ENCODE measurements at regions not wholly inside any gene's neighbourhood (a gene's known extent, or its start where the extent isn't known, plus 50 kb on each side); places are given as distances from the start of the nearest gene placed in this dataset.

GRCh38 chr16:79899316-79899715 lies 298.8 kb upstream of the MAF start:
- no peak for TF ChIP-seq ZFP3 (CRISPR knock-in tag; IDR thresholded peaks at IDR 0.05)
- TF ChIP-seq ZFP30 (CRISPR knock-in tag; IDR thresholded peaks at IDR 0.05): no peak
- no peak for TF ChIP-seq CSDC2 (CRISPR knock-in tag; IDR thresholded peaks at IDR 0.05)
- TF ChIP-seq PPARA (CRISPR knock-in tag; IDR thresholded peaks at IDR 0.05; ENCODE audit: borderline replicate concordance): no peak
